NT2/D1 (cell line): ENCODE measurements at regions not wholly inside any gene's neighbourhood (a gene's known extent, or its start where the extent isn't known, plus 50 kb on each side); places are given as distances from the start of the nearest gene placed in this dataset.

Source experiments
- DNase-seq: peaks from one replicate; pipeline ENCODE4 v3.0.0-alpha.2; 2011; ENCODE audit warnings: low read depth, low spot score
- H3K27me3 ChIP-seq: 2 replicates; pipeline ENCODE4 v1.6.0; 2011; ENCODE audit warnings: mild to moderate bottlenecking; ENCODE audit not compliant: insufficient read length, insufficient read depth
- H3K36me3 ChIP-seq: 2 replicates; pipeline ENCODE4 v1.6.1; 2011; ENCODE audit warnings: mild to moderate bottlenecking, low read length, mixed read lengths; ENCODE audit not compliant: insufficient read depth, insufficient read length
- H3K4me1 ChIP-seq: 2 replicates; pipeline ENCODE4 v1.5.1; 2011; ENCODE audit not compliant: insufficient read depth, insufficient read length
- H3K4me3 ChIP-seq: 2 replicates; pipeline ENCODE4 v1.5.1; 2011; ENCODE audit warnings: low read depth; ENCODE audit not compliant: insufficient read length
- H3K9ac ChIP-seq: 2 replicates; pipeline ENCODE4 v1.6.0; 2011; ENCODE audit warnings: low read depth; ENCODE audit not compliant: insufficient read length
- H3K9me3 ChIP-seq: 2 replicates; pipeline ENCODE4 v1.5.1; 2011; ENCODE audit warnings: mild to moderate bottlenecking, low read length; ENCODE audit not compliant: insufficient read depth
- SUZ12 ChIP-seq: IDR thresholded peaks from 2 replicates; pipeline ENCODE4 v1.6.1; 2011; ENCODE audit not compliant: insufficient read length, insufficient read depth; ENCODE audit errors: extremely low read depth
- YY1 ChIP-seq: IDR thresholded peaks from 2 replicates; pipeline ENCODE4 v1.6.1; 2011; ENCODE audit not compliant: insufficient read length, insufficient read depth
- ZNF274 ChIP-seq: IDR thresholded peaks from 2 replicates; pipeline ENCODE4 v1.6.1; 2011; ENCODE audit warnings: mild to moderate bottlenecking, low read depth, low read length

- Histone ChIP-seq H3K27me3 (no peaks in the 10 kb centered on the region), H3K36me3 (no peaks in the 10 kb centered on the region), H3K9ac (no peak overlapping the region), H3K9me3 (no peaks in the 10 kb centered on the region), H3K4me1 (no peaks in the 10 kb centered on the region), H3K4me3 (no peak overlapping the region)
- TF ChIP-seq YY1 (no peak), SUZ12 (no peak), ZNF274 (no peak)
- DNase-seq = no peak
Observed at GRCh38 chr7:15743926-15744480, 57.5 kb upstream of the MEOX2 start.

- Histone ChIP-seq H3K36me3 (no peaks in the 10 kb centered on the region), H3K9me3 (no peaks in the 10 kb centered on the region), H3K27me3 (no peaks in the 10 kb centered on the region), H3K9ac (no peak overlapping the region), H3K4me1 (no peaks in the 10 kb centered on the region), H3K4me3 (no peak overlapping the region)
- TF ChIP-seq ZNF274 (no peak), YY1 (no peak), SUZ12 (no peak)
- no peak for DNase-seq
Observed at GRCh38 chr7:15737601-15738000, 51.1 kb upstream of the MEOX2 start.
